ENCODE measurements at regions not wholly inside any gene's neighbourhood (a gene's known extent, or its start where the extent isn't known, plus 50 kb on each side); places are given as distances from the start of the nearest gene placed in this dataset.

- TF ChIP-seq CTCF (IDR thresholded peaks at IDR 0.05) = no peak
- TF ChIP-seq EZH2 (IDR thresholded peaks at IDR 0.05; ENCODE audit: borderline replicate concordance, insufficient read depth, low read depth, low read length, poor library complexity, severe bottlenecking) = no peak
These were observed 204.2 kb upstream of the IGF1R start for GRCh38 chr15:98444138-98444537.
